ENCODE measurements at regions not wholly inside any gene's neighbourhood (a gene's known extent, or its start where the extent isn't known, plus 50 kb on each side); places are given as distances from the start of the nearest gene placed in this dataset.
"Not testable (repeated sequence)": the region's sequence is repeated elsewhere in the genome, so short reads cannot be mapped to it uniquely, and the experiment has no call there.

GRCh38 chr1:41975121-41975520, 56.4 kb upstream of the HIVEP3 start:
- H3K4me3 ChIP-seq (ENCODE audit: low read depth, low read length) = no peak overlapping the region
- in situ Hi-C loops (cut with HindIII; ENCODE audit: low sequenced_read_pairs) = no loop called here
- no peak for DNase-seq (ENCODE audit: low read depth)
- TF ChIP-seq CTCF (IDR thresholded peaks at IDR 0.05; ENCODE audit: low read depth, low read length, missing control alignments) = no peak

- H3K4me3 ChIP-seq (ENCODE audit: low read depth, low read length); in situ Hi-C loops (cut with HindIII; ENCODE audit: low sequenced_read_pairs); DNase-seq (ENCODE audit: low read depth): not testable (repeated sequence)
Measured at GRCh38 chr1:41968557-41968956, 49.8 kb upstream of the HIVEP3 start.
